HG02642 (cell line): ENCODE measurements at regions not wholly inside any gene's neighbourhood (a gene's known extent, or its start where the extent isn't known, plus 50 kb on each side); places are given as distances from the start of the nearest gene placed in this dataset.
A peak's percentile ranks its signal among the peaks of the same experiment; 100 is the strongest.

ENCODE experiments used
- ATAC-seq: cut with Tn5 transposase; IDR thresholded peaks from one replicate; pipeline ENCODE4 v1.9.1; 2021; ENCODE audit warnings: mild to moderate bottlenecking; ENCODE audit not compliant: unreplicated experiment, poor library complexity

DNA sequence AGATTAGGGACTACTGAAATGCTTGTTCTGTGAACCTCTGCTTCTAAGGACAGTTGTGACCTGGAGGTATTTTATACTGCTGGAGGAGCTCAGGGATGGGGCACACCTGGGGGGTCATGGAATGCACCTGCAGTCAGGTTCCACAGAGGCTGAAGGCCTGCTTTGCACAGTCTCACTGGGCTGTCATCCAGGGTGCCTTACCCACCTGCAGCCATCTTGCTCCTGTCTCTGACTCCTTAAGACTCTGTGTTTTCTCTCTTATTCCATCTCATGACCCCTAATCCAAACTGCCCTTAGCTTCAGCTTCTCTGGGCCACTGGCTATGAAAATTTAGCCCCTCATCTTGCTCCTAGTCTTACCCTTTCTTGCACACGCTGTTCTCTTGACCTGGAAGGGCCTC lies 127.0 kb upstream of the SNX19 start:
- ATAC-seq, result no peak

DNA sequence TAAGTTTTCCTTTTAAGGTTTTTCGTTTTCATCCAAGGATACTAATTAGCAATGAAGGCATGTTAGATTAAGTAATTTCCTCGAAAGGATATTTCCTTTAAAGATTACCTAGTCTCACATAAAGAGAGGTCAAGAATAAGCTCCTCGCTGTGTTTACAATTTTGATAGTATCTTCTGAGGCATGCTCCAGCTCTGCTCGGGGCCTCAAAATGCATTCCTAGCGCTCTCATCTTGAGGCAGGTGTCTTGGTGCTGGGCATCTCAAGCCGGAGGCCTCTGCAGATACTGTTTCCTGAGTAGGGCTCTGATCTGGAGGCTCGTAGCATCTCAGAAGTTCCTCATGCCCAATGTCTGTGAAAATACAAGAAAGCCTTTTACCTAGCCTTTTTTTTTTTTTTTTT lies 128.6 kb upstream of the SNX19 start:
- ATAC-seq, result no peak

DNA sequence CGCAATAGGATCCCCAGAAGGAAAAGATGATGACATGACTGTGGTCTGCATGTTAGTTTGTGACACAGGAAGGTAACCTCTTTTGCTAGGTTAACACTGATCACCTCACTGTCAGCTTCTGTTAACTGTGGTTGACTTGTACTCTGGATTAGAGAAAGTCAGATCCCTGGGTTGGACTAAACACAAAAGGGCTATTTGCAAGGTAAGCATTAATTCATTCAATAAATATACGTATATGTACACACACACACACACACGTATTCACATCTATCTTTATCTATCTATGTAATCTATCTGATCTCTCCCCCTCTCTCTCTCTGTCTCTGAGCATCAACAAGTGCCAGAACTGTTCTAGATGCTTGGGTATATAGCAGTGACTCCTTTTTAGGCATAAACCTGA lies 136.1 kb upstream of the SNX19 start:
- no peak for ATAC-seq

DNA sequence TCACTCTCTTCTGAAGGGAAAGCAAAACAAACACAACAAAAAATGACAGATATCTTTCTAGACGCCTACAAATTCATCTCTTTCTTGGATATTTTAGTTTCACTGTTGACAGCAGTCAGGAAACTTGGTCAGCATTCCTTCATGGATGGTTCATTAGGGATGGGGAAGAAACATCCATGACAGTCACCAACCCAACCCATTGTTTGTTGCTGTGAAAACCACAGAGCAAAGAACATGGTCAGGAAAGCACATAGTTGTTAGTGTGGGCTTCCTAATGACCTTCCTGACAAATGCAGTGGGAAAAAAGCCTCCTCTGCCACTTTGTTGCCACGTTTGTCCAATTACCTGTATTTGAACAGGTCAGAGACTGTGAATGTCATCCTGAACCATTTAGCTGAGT lies 139.8 kb upstream of the SNX19 start:
- no peak for ATAC-seq

DNA sequence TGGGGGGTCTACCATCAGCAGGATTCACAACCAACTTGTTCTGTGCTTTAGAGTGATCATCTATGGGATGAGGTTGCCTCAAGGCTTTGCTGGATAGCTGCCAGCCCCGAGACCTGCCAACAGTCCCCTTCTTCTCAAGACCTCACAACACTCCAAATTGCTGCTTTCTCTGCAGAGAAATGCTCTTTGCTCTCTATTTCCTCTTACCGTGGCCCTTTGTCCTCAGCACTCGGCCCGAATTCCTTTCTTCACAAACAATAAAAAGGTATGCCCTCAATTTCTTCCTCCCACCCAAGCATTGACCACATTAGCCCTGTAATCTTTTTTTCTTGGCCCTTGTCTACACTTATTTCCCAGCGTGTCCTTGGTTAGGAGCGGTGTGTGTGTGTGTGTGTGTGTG lies 147.4 kb upstream of the SNX19 start:
- ATAC-seq, result no peak

DNA sequence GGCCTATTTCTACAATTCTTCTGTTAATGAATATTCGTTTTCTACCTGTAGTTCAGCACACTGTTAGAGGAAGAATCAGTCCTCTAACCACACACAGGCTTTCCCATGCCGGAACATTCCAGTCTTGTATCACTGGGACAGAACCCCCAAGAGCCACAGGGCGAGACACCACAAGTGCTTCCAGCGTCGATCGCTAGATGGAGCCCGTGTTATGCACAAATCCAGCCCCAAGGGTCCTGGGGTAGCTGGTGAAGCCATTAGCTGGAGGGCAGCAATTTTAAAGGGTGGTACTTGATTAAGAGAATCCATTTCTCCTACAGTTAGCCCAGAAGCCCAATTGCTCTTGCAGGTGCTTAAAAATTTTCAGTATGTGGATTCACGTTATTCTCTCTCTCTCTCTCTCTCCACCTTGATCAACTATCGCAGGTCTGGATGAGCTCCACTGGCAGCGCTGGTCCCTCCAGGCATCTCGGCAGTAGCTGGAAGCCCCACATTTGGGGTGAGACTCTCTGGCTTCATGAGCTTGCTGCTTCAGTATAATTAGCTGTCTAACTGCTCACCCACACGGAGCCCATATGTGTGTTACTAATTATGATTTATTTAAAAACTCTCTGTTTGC lies 148.2 kb upstream of the SNX19 start:
- ATAC-seq, result peak; percentile 87

DNA sequence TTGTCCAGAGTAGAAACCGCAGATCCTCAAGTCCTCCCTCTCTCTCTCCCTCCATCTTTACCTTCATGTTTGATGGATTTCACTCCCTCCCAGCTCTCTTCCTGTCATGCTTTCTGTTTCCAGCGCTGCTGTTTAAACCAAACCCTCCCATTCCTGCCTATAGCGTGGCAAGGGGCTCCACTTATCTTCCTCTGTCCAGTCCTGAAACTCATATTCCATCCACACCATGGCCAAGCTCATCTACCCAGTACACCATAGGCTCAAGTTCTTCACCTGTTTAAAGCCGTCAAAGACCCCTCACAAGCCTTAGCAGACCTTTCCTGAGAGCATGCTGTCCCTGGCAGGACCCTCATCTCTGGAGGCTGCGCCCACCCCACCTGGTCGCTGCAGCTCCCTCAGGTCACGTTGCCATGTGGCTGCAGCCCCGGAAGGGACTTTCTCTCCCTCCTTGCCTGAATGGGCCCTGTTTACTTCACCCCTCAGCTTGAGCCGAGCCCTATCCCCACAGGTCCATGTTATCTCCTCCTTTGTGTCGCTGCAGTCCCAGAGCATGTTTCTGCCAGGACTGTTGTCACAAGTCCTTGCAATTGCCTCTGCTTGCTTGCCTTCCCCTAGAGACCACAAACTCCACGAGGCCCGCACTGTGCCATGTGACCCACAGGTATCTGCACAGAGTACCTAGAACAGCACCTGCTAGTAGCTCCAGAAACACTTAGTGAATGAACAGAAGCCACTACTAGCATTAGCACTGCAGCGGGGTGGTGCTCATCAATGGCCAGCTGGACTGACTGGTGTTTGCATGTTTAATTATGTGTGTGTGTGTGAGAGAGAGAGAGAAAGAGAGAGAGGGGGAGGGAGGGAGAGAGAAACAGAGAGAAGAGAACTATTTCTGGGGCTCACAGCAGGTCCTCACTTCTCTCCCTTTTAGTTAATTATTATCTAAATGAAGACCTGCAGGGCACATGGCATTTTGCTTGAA lies 149.4 kb upstream of the SNX19 start:
- no peak for ATAC-seq

DNA sequence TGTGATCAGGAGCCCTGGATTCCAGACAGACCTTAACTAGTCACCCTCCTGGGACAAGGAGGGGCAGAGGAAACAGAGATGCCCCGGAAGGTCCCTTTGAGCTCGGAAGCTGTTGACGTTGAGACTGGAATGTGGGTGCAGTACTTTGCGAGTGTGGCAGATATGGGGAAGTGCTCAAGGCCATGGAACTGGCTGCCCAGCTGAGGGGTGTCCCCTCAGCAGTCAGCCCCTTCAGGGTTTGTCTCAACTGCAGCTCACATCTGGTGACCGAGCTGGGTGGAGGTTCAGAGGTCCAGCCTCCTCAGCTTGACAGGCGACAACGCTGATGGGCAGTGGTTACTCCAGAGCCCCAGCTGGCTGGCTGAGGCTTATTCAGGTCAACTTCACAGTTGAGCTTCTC lies 150.3 kb upstream of the SNX19 start:
- no peak for ATAC-seq

DNA sequence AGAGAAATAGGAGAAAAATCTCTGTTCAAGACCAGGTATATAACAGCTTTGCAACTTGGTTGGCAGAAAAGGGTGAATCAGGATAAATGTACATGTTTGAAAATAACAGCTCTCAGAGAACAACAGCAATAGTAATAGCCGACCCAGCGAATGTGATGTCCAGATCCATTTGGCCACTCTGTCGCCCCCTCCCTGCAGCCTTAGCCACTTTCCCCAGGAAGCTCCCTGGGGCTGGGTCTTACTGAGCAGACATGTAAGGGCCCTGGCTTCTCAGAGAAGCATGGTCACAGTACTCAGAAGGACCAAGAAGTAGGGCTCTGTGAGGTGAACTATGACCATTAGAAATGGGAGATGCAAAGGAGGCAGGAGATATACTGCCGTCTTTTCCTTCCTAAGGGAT lies 154.1 kb upstream of the SNX19 start:
- ATAC-seq, result no peak

DNA sequence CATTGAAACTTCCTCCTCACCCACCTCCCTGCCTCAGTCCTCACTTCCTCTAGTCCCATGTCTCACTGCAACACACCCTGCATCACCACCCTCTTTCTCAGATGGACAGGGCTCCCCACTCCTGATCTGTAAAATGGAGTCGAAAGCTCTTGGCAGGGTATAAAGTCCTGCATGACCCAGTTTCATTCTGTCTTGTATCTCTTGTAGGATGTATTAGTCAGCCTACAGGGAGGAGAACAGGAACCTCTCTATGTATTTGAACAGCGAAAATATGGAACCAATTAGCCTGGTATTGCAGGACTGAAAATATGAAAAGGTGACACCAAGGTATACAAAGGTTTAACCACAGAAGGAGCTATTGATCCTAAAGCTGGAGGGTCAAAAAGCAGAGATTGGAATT lies 156.9 kb upstream of the SNX19 start:
- ATAC-seq, result no peak

DNA sequence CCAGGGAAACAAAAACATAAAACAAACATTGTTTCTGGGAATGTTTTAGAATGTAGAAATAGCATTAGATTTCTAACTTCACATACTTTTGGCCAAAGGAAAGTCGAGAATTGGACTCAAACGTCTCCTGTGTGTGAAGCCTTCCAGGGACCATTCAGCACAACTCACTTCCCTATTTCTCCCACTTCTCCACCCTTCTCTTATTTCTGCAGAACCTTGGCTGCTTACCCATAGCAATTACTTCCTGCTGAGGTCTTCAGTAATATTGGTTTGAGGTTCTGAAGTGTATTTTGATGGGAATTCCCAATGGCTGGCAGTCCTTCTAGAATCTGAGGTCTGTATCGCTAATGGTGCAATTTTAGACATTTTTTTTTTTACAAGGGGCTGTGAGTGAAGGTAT lies 158.3 kb upstream of the SNX19 start:
- ATAC-seq, result no peak

DNA sequence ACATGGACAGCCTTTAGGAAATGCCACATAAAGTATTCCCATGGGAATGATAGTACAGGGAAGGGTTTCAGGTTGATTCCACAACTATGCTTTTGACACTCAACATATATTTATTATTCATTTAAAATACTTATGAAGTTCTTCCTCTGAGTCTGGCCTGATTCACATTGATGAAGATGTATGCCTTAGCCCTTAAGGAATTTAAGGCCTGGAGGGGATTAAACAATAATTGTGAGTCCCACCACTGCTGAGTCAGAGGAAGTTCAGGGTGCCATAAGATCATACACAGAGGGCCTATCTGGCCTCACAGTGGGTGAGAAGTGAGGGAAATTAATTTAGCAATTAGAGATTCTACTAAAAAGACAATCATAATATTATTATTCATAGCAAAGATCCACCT lies 161.1 kb upstream of the SNX19 start:
- no peak for ATAC-seq

DNA sequence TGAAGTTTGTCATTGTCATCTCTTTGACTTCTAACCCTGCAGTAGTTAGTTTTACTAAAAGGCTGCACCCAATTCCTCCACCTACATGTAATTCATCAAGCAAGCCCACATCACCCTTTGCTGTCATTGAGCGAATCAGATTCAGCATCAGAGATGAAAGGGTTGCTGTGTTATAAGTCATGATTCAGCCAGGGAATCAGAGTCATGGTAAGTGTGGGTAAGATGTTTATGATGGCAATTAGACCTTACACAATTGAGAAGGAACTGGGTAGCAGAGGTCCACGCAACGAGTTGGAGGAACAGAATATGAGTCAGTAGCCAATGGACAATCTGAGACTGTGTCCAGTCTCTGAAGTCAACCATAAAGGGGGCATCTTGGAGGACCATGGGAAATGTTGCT lies 162.8 kb upstream of the SNX19 start:
- ATAC-seq, result no peak

DNA sequence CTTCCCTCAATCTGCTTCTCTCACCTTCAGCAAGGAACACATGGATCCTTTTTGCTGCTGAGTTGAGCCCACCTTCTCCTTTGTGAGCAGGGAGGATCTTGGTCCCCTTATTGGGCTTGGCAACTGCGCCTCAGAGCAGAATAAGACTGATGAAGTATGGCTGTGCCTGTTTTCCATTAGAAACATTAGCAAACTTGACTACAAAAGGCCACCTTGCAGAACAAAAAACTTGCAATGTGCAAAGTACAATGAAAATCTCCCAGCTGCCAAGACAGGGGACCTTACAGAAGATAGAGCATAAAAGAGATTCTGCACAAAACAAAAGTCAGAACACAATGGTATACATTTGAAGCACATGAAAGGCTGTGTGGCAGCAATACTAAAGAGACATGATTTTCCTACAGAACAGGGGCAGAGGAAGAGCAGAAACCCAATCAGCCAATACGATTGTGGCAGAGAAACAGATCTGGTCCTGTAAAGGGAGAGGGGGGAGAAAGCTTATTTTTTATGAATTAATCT lies 173.5 kb upstream of the SNX19 start:
- no peak for ATAC-seq

DNA sequence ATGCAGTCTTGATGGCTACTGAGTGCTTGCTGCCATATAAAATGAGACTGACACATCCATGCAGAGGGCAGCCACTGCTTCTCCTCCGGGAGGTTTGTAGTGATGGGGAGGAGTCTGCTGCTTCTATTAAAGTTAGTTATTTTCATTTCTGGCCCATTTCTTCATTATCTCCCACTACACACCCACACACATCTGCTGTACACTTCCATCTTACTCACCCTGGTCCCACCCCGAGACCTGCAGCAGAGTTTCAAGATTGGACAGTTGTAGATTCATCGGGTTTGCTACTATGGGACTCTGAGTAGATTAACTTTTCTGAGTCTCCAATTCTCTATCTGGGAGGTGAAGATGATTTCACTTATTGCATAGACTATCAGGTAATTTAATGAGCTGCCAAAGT lies 176.2 kb upstream of the SNX19 start:
- no peak for ATAC-seq

DNA sequence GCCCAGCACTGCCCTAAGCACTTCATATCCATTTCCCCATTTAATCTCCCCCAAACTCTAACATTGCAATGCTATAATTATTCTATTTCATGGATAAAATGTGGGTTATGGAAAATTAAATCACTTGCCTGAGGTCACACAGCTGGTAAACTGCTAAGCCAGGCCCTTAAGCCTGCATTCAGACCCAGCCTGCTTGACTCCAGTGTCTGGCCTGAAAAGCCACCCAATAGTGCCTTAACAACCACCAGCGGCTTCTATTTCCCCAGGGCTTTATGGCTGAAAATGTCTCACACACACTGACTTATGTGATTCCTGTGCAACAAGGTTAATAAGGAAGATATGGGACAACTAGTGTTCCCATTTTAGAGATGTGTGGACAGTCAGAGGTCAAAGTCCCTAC lies 178.5 kb upstream of the SNX19 start:
- no peak for ATAC-seq

DNA sequence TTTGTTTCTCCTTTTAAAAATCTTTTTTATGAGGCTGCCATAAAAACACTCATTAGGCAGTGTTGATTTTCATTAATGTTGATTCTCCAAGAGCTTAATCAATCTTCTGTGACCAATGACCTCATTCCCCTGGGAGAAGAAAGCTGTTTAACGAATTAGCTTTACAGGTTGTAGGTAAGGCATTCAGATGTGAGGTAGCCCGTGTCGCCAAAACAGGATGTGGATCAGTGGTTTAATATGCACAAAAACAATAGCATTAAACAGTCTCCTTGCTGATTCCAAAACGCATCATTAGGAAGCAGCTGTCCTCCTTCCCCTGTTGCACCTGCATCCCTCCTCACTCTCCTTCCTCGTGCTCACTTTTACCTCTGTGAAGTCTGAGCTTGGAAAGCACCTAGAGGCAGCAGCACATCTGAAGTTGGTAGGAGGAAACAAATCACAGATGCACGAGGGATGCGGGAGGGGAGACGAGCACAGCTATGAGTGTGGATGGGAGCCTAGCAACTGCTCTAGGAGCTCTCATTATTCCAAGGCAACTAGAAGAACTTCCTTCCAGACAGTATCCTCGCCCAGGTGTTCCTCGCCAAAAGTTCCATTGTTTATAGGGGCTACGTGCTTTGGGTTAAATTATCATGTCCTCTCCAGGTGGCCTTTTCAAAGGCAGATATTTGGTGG lies 179.4 kb upstream of the SNX19 start:
- ATAC-seq, result no peak

DNA sequence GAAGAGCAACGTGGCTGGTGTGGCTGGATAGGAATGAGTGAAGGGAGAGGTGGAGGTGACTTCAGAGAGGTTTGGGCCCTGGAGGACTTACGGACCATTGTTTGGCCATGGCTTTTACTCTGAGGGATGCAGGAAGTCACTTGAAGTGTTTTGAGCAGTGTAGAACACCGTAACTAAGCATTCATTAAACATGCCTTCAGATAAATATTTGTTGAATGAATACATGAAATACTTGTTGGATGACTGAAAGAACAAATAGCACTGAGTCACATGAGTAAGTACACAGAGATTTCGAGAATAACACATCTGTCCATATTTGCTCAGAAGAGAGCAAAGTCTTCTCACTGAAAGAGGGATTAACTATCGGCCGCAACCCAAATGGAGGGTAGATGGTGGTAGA lies 182.7 kb upstream of the SNX19 start:
- ATAC-seq, result no peak

DNA sequence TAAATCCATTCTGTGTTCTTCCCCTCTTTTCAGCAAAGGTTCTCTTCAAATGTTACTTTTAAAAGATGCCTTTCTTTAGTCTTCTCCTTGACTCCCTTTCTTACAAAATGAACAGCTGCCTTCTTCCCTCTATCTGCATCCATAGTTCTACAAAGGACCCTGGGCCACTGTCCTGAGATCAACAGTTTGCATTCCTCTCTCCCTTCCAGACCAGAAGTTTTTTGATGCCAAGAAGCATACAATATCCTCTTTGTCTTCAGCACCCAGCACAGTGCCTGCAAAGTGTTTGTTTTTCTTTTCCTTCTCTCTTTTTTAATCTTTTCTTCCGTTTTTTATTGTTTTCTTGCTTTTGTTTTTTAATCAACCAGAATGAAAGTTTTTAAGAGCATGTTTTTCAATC lies 183.5 kb upstream of the SNX19 start:
- no peak for ATAC-seq

DNA sequence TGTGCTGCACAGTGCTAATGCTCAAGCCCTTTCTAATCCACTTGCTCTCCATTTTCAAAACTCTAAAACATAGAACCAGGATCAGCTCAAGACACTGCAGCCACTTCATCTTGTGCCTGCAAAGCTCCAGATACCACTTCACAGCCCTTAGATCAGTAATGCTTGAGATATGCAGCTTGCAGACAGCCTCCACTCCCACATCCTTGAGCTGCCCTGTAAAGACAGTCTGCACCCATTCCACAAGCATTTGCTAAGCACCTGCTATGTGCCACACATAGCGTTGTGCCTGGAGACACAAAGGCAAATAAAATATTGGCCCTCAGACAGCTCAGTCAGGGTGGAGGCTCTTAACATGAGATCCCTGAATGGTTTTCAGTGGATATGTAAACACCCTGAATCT lies 192.5 kb upstream of the SNX19 start:
- ATAC-seq, result no peak

DNA sequence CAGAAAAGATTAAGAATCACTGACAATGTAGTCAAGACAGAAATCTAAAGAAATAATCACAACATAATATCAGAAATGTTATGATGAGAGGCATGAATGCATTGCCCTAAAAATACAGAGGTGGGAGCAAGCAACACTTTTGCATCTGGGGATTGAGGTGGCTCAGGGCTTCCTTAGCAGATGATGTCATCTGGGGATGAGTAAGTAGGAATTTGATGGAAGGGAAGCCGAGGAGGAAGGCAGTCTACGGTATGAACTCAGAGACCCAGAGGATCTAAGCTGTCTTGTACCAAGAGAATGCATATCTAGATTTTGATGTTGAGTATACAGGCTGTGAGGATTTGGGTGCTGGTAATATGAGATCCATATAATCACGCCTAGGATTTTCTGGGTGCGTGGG lies 193.0 kb upstream of the SNX19 start:
- ATAC-seq, result no peak
